SK-N-SH treated with all-trans-retinoic acid at 6 μM for 48 hours (cell line): ENCODE measurements at regions not wholly inside any gene's neighbourhood (a gene's known extent, or its start where the extent isn't known, plus 50 kb on each side); places are given as distances from the start of the nearest gene placed in this dataset.

Experiments used
- ATAC-seq: fragments of 200-7000 bp; cut with Tn5 transposase; 3 replicates; pipeline ENCODE4 v1.9.1; 2020; ENCODE audit warnings: mild to moderate bottlenecking, moderate library complexity
- ARNTL ChIP-seq: fragments of 450-650 bp; formaldehyde crosslinking; IDR thresholded peaks from 2 replicates; pipeline ENCODE4 v1.5.0; 2020; ENCODE audit warnings: low read depth, mild to moderate bottlenecking, moderate library complexity, borderline replicate concordance
- BACH2 ChIP-seq: fragments of 250-450 bp; sonication (Bioruptor Pico); IDR thresholded peaks from 2 replicates; pipeline ENCODE4 v1.9.0; 2021; ENCODE audit warnings: mild to moderate bottlenecking, borderline replicate concordance
- ESRRG ChIP-seq: fragments of 250-450 bp; sonication (Bioruptor Pico); IDR thresholded peaks from 2 replicates; pipeline ENCODE4 v1.6.1; 2021; ENCODE audit warnings: mild to moderate bottlenecking
- GLIS3 ChIP-seq: fragments of 250-450 bp; sonication (Bioruptor Pico); IDR thresholded peaks from 2 replicates; pipeline ENCODE4 v1.5.0; 2020; ENCODE audit warnings: mild to moderate bottlenecking, moderate library complexity
- ISL1 ChIP-seq: fragments of 250-450 bp; sonication (Bioruptor Pico); IDR thresholded peaks from 2 replicates; pipeline ENCODE4 v2.1.2; 2022; ENCODE audit warnings: mild to moderate bottlenecking, moderate library complexity
- OSR1 ChIP-seq: fragments of 250-450 bp; sonication (Bioruptor Pico); IDR thresholded peaks from 2 replicates; pipeline ENCODE4 v1.8.0; 2022; ENCODE audit warnings: moderate library complexity, mild to moderate bottlenecking, inconsistent platforms
- PPARA ChIP-seq: fragments of 250-450 bp; sonication (Bioruptor Pico); IDR thresholded peaks from 2 replicates; pipeline ENCODE4 v1.5.0; 2020; ENCODE audit warnings: mild to moderate bottlenecking, borderline replicate concordance
- RARB ChIP-seq: fragments of 250-450 bp; sonication (Bioruptor Pico); IDR thresholded peaks from 2 replicates; pipeline ENCODE4 v1.8.0; 2021; ENCODE audit warnings: mild to moderate bottlenecking, moderate library complexity
- SNAI2 ChIP-seq: fragments of 250-450 bp; sonication (Bioruptor Pico); IDR thresholded peaks from 2 replicates; pipeline ENCODE4 v1.5.0; 2020; ENCODE audit warnings: mild to moderate bottlenecking, moderate library complexity
- TCF4 ChIP-seq: fragments of 250-450 bp; sonication (Bioruptor Pico); IDR thresholded peaks from 2 replicates; pipeline ENCODE4 v1.8.0; 2021; ENCODE audit warnings: mild to moderate bottlenecking, moderate library complexity, borderline replicate concordance
- TOX ChIP-seq: fragments of 250-450 bp; sonication (Bioruptor Pico); IDR thresholded peaks from 2 replicates; pipeline ENCODE4 v1.8.0; 2021; ENCODE audit warnings: mild to moderate bottlenecking, moderate library complexity, borderline replicate concordance
- ZC3H10 ChIP-seq: fragments of 250-450 bp; sonication (Bioruptor Pico); IDR thresholded peaks from 2 replicates; pipeline ENCODE4 v1.5.1; 2021; ENCODE audit warnings: mild to moderate bottlenecking, moderate library complexity
- ZFP3 ChIP-seq: fragments of 250-450 bp; sonication (Bioruptor Pico); IDR thresholded peaks from 2 replicates; pipeline ENCODE4 v1.5.0; 2020; ENCODE audit warnings: mild to moderate bottlenecking, moderate library complexity
- ZFP30 ChIP-seq: fragments of 450-650 bp; formaldehyde crosslinking; IDR thresholded peaks from 2 replicates; pipeline ENCODE4 v1.5.0; 2022; ENCODE audit warnings: mild to moderate bottlenecking, moderate library complexity
- ZNF565 ChIP-seq: fragments of 450-650 bp; formaldehyde crosslinking; conservative IDR thresholded peaks from 2 replicates; pipeline ENCODE4 v1.5.0; 2020; ENCODE audit warnings: low read depth, mild to moderate bottlenecking, moderate library complexity
- ZNF70 ChIP-seq: fragments of 450-650 bp; formaldehyde crosslinking; IDR thresholded peaks from 2 replicates; pipeline ENCODE4 v1.5.0; 2020; ENCODE audit warnings: mild to moderate bottlenecking, moderate library complexity
- ZNF8 ChIP-seq: fragments of 450-650 bp; formaldehyde crosslinking; IDR thresholded peaks from 2 replicates; pipeline ENCODE4 v1.5.0; 2020; ENCODE audit warnings: mild to moderate bottlenecking, moderate library complexity
- TF ChIP-seq, protein P1 (sequence below): fragments of 250-450 bp; sonication (Bioruptor Pico); IDR thresholded peaks from 2 replicates; pipeline ENCODE4 v1.5.1; 2021; ENCODE audit warnings: mild to moderate bottlenecking, moderate library complexity
- TF ChIP-seq, protein P2 (sequence below): fragments of 250-450 bp; sonication (Bioruptor Pico); IDR thresholded peaks from 2 replicates; pipeline ENCODE4 v1.8.0; 2020; ENCODE audit warnings: mild to moderate bottlenecking, moderate library complexity, borderline replicate concordance
- TF ChIP-seq, protein P3 (sequence below): fragments of 250-450 bp; sonication (Bioruptor Pico); IDR thresholded peaks from 2 replicates; pipeline ENCODE4 v1.8.0; 2021; ENCODE audit warnings: low read depth, mild to moderate bottlenecking, moderate library complexity, borderline replicate concordance
- TF ChIP-seq, protein P4 (sequence below): fragments of 250-450 bp; sonication (Bioruptor Pico); IDR thresholded peaks from 2 replicates; pipeline ENCODE4 v1.5.0; 2020; ENCODE audit warnings: mild to moderate bottlenecking, moderate library complexity

DNA sequence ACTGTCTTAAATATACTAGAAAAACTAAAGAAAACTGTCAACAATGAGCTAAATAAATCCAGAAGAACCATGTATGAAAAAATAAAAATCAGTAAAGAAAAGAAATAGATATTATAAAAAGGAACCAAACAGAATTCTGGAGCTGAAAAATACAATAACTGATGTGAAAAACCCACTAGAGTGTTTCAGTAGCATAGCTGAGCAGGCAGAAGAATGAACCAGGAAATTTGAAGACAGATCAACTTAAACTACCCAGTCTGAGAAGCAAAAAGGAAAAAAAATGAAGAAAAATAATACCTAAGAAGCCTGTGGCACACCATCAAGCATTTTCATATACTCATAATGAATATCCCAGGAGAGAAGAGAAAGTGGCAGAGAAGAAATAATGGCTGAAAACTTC, 240.1 kb upstream of the RXFP2 start (continued):
- TF ChIP-seq, protein P1, sequence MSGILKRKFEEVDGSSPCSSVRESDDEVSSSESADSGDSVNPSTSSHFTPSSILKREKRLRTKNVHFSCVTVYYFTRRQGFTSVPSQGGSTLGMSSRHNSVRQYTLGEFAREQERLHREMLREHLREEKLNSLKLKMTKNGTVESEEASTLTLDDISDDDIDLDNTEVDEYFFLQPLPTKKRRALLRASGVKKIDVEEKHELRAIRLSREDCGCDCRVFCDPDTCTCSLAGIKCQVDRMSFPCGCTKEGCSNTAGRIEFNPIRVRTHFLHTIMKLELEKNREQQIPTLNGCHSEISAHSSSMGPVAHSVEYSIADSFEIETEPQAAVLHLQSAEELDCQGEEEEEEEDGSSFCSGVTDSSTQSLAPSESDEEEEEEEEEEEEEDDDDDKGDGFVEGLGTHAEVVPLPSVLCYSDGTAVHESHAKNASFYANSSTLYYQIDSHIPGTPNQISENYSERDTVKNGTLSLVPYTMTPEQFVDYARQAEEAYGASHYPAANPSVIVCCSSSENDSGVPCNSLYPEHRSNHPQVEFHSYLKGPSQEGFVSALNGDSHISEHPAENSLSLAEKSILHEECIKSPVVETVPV: no peak

DNA sequence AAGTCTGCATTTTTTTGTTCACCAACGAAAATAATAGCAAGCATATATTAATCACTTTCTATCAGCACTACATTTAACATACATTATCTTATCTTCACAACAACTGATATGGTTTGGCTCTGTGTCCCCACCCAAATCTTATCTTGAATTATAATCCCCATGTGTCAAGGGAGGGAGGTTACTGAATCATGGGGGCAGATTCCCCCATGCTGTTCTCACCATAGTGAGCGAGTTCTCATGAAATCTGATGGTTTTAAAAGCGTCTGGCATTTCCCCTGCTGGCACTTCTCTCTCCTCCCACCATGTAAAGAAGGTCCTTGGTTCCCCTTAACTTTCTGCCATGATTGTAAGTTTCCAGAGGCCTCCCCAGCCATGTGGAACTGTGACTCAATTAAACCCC, 235.7 kb upstream of the RXFP2 start:
- no peak for ATAC-seq
- no peak for TF ChIP-seq RARB (CRISPR knock-in tag)
- TF ChIP-seq ZNF70 (CRISPR knock-in tag): no peak
- no peak for TF ChIP-seq ZFP3 (CRISPR knock-in tag)
- no peak for TF ChIP-seq ISL1 (CRISPR knock-in tag)
- TF ChIP-seq ZC3H10 (CRISPR knock-in tag): no peak
- TF ChIP-seq TCF4 (CRISPR knock-in tag): no peak
- no peak for TF ChIP-seq ZNF8 (CRISPR knock-in tag)
- TF ChIP-seq ZFP30 (CRISPR knock-in tag): no peak
- TF ChIP-seq ESRRG (CRISPR knock-in tag): no peak
- TF ChIP-seq, protein P2, sequence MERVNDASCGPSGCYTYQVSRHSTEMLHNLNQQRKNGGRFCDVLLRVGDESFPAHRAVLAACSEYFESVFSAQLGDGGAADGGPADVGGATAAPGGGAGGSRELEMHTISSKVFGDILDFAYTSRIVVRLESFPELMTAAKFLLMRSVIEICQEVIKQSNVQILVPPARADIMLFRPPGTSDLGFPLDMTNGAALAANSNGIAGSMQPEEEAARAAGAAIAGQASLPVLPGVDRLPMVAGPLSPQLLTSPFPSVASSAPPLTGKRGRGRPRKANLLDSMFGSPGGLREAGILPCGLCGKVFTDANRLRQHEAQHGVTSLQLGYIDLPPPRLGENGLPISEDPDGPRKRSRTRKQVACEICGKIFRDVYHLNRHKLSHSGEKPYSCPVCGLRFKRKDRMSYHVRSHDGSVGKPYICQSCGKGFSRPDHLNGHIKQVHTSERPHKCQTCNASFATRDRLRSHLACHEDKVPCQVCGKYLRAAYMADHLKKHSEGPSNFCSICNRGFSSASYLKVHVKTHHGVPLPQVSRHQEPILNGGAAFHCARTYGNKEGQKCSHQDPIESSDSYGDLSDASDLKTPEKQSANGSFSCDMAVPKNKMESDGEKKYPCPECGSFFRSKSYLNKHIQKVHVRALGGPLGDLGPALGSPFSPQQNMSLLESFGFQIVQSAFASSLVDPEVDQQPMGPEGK: no peak
- no peak for TF ChIP-seq TOX (CRISPR knock-in tag)
- no peak for TF ChIP-seq PPARA (CRISPR knock-in tag)
- TF ChIP-seq, protein P3, sequence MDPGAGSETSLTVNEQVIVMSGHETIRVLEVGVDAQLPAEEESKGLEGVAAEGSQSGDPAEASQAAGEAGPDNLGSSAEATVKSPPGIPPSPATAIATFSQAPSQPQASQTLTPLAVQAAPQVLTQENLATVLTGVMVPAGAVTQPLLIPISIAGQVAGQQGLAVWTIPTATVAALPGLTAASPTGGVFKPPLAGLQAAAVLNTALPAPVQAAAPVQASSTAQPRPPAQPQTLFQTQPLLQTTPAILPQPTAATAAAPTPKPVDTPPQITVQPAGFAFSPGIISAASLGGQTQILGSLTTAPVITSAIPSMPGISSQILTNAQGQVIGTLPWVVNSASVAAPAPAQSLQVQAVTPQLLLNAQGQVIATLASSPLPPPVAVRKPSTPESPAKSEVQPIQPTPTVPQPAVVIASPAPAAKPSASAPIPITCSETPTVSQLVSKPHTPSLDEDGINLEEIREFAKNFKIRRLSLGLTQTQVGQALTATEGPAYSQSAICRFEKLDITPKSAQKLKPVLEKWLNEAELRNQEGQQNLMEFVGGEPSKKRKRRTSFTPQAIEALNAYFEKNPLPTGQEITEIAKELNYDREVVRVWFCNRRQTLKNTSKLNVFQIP (CRISPR knock-in tag): no peak
- TF ChIP-seq SNAI2: no peak
- TF ChIP-seq ZNF565 (CRISPR knock-in tag): no peak
- no peak for TF ChIP-seq BACH2 (CRISPR knock-in tag)
- TF ChIP-seq GLIS3: no peak
- TF ChIP-seq OSR1 (CRISPR knock-in tag): no peak
- TF ChIP-seq, protein P4, sequence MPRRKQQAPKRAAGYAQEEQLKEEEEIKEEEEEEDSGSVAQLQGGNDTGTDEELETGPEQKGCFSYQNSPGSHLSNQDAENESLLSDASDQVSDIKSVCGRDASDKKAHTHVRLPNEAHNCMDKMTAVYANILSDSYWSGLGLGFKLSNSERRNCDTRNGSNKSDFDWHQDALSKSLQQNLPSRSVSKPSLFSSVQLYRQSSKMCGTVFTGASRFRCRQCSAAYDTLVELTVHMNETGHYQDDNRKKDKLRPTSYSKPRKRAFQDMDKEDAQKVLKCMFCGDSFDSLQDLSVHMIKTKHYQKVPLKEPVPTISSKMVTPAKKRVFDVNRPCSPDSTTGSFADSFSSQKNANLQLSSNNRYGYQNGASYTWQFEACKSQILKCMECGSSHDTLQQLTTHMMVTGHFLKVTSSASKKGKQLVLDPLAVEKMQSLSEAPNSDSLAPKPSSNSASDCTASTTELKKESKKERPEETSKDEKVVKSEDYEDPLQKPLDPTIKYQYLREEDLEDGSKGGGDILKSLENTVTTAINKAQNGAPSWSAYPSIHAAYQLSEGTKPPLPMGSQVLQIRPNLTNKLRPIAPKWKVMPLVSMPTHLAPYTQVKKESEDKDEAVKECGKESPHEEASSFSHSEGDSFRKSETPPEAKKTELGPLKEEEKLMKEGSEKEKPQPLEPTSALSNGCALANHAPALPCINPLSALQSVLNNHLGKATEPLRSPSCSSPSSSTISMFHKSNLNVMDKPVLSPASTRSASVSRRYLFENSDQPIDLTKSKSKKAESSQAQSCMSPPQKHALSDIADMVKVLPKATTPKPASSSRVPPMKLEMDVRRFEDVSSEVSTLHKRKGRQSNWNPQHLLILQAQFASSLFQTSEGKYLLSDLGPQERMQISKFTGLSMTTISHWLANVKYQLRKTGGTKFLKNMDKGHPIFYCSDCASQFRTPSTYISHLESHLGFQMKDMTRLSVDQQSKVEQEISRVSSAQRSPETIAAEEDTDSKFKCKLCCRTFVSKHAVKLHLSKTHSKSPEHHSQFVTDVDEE: no peak
- TF ChIP-seq ARNTL (CRISPR knock-in tag): no peak

DNA sequence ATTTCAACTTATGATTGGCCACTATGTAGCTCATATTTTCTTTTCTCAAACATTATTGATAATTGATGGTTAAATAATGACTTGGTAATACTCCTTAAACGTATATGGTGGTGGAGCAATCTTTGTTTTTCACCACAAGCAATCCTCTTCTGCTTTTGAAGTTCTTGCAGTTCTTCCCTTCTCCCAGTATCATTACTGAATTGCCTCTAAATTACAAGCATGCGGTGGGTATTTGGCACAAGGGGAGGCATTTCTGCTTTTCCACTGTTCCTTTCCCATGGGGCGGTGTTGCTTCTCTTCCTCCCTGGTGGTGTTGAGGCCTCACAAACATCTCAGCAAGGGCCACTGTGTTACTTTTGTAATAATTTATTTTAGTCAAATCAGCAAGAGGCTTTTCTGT, 234.4 kb upstream of the RXFP2 start:
- no peak for ATAC-seq
- TF ChIP-seq PPARA (CRISPR knock-in tag): no peak
- TF ChIP-seq, protein P4: no peak
- TF ChIP-seq, protein P1: no peak
- no peak for TF ChIP-seq ZNF70 (CRISPR knock-in tag)
- no peak for TF ChIP-seq ZFP3 (CRISPR knock-in tag)
